ENCODE measurements at regions not wholly inside any gene's neighbourhood (a gene's known extent, or its start where the extent isn't known, plus 50 kb on each side); places are given as distances from the start of the nearest gene placed in this dataset.
"Not testable (repeated sequence)": the region's sequence is repeated elsewhere in the genome, so short reads cannot be mapped to it uniquely, and the experiment has no call there.

GRCh38 chr9:135391759-135392158 is 87.8 kb upstream of the PPP1R26 start:
- DNase-seq, result no peak

DNA sequence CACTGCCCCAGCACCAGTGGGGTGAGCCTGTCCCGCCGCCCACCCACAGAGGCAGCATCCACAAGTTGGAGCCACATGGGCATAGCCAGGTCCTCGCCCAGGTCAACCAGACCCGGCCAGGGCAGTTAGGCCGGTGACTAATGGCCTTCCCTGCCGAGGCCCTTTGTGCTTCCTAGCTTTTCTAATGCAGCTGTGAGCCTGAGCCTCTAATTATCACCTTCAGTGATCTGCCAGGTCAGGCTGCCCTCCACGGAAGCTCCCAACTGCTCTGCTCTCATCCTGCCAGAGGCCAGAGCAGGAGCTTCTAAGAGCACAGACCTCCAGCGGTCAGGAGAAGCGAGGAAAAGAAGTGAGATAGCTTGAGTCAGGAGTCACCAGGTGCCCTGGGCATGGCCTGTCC is 87.1 kb upstream of the PPP1R26 start:
- DNase-seq, result no peak

DNA sequence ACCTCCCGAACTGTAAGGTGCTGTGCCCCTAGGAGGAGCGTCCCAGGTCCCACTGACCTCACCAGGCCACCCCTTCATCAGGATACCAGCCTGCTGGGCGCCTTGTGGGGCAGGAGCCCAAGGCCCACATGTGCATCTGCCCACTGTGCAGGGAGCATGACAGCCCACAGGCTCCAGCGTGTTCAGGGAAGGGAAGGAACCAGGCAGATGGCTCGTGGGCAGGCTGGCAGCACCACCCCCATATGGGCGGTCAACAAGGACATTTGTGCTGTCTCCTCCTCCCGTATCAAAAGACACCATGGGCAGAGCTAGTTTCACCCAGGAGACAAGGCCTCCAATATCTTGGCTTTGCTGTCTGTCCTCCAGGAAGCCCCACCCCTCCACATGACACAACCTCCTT is 85.5 kb upstream of the PPP1R26 start:
- DNase-seq, result no peak

DNA sequence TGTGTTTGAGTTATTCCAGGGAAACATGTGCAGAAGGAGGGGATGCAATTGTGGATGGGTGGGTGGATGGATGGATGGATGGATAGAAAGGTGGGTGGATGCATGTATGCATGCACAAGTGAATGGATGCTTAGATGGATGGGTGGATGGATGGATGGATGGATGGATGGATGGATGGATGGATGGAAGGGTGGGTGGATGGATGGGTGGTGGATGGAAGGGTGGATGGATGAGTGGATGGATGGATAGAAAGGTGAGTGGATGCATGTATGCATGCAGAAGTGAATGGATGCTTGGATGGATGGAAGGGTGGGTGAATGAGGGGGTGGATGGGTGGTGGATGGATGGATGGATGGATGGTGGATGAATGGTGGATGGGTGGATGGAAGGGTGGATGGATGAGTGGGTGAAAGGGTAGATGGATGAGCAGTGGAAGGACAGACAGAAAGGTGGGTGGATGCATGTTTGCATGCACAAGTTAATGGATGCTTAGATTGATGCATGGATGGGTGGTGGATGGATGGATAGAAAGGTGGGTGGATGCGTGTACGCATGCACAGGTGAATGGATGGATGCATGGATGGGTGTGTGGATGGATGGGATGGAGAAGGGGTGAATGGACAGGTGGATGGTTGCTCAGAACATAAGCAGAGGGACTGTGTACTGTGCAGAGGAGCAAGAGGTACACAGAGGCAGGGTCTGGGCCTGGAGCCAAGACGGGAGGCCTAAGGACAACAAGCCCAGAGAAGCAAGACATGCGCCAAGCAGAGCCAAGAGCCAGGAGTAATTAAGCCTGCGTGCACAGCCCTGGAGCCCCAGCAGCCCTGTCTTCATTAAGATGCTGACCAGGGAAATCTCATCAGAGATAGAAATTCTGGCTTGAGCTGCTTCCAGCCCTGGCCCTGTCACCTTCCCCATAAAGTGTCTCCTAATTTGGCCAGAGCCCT is 84.6 kb upstream of the PPP1R26 start:
- DNase-seq, result no peak

DNA sequence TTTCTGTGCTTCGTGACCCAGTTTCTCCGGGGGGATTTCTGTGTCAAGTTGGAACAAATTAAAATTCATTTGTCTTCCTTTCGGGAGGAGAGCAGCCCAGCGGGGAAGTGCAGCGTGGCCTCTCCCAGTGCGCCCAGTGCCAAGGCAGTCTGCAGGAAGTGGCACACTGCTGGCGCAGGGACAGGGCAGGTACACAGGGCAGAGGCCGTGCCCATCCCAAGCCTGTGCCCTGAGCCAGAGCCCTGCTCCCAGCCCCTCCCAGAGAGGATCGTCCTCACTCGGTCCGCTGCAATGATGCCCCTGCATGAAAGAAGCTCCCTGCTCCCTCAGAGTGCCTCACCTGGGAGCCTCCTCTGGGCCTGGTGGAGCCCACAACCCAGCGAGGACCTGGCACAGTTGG is 82.4 kb upstream of the PPP1R26 start:
- DNase-seq, result no peak

GRCh38 chr9:135399000-135399649 is 80.5 kb upstream of the PPP1R26 start:
- DNase-seq, result no peak

- DNase-seq, result no peak
These were observed 79.1 kb upstream of the PPP1R26 start for GRCh38 chr9:135400496-135400895.

DNA sequence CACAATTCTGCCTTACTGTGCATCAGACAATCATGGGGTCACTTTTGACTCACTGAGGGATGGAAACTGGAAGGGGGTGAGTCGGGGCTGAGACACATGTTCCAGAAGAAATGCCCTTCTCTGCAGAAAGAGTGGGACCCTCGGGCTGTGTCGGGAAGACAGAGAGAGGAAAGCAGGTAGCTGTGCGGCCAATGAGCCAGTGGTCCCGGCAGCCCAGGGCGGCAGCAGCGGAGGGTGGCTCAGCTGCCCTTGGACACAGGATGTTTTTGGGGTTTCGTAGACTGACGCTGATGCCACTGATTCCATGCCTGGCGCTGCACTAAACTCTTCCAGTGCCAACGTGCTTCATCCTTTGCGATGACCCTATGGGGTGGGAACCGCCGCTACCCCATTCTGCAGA is 78.4 kb upstream of the PPP1R26 start:
- DNase-seq, result no peak

DNA sequence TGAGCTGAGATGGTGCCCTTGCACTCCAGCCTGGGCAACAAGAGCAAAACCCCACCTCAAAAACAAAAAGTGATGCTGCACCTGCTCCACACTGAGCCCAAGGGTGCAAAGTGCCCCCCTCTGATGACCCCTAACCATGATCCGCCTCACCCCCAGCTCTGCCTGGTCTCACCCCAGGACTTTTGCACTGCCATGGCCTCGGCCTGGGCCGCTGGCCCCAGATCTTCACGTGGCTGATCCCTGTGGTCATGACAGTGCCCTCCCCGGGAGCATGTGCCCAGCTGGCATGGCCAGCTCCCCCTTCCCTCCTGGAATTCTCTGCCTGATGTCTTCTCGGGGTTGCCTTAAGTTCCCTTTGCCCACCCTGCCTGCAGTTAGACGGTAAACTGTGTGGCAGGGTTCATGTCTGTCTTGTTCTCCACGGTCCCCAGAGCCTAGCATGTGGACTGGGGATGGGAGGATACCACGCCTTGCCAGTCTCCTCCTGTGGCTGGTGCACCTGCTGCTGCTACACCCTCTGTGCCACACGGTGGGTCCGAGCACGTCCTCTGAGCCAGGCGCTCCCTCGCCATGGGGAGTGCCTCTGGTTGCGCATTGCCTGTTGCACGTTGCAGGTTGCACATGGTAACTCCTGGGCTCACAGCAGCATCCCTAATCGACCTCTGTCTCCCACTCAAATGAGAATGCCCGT is 77.4 kb upstream of the PPP1R26 start:
- DNase-seq, result no peak

- no peak for DNase-seq
These were observed 76.6 kb upstream of the PPP1R26 start for GRCh38 chr9:135402739-135403695.

DNA sequence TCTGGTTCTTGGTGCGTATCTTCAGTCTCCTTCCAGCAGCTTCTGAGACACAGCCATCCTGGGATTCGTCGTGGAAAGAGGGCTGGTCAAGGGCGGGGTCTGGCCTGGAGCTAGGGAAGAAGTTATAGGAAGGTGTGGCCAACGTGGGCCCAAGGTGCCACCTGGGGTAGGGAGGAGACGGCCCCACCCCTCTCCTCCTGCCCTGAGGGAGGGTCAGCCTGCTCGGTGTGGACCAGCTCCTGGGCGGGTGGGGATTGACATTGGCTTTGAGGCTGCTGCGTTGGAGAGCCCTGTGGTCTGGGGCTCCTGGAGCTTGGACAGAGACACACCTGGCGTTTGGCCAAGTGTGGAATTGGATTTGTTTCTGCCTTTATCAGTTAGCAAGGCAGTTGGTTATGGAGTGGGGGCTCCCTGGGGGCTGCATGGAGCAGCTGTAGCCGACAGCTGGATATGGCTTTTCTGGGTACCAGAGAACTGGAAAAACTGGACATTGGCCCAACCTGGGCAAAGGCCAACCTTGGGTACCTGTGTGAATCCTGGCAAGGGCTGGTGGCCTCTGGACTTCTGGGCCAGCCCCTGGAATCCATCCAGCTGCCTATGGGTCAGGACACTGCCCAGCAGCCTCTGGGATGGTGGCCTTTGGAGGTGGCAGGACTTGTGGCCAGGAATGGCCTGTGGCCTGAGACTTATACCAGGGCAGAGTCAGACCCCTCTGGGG is 75.7 kb upstream of the PPP1R26 start:
- no peak for DNase-seq

DNA sequence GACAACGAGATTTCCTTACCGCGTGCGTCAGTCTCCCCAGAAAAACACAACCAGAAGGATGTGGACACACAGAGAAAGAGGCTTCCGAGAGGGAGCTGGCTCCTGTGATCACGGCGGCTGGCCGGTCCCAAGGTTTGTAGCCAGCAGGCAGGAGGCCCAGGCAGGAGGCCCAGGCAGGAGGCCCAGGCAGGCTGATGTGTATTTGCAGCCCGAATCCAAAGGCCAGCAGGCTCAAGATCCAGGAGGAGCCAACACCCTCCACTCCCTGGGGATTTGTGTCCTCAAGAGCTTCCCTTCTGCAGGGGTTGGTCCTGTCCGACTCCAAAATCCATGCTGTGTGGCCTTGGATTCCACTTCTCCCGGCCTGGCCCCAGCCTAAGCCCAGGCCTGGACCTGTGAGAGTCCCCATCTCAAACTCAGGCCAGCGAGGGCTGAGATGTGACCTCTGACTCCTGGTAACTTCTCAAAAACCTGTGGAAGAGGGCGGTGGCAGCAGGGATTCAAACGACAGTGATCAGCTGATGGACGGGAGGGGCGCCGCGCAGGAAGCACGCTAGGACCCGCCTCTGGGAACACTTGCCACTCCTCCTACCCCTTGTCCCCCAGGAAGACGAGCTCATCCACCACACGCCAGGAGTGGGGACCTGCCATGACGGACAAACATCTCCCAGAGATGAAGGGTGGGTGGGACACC is 75.0 kb upstream of the PPP1R26 start:
- DNase-seq, result no peak

GRCh38 chr9:135405145-135405464 is 74.5 kb upstream of the PPP1R26 start:
- not testable (repeated sequence) for DNase-seq

DNA sequence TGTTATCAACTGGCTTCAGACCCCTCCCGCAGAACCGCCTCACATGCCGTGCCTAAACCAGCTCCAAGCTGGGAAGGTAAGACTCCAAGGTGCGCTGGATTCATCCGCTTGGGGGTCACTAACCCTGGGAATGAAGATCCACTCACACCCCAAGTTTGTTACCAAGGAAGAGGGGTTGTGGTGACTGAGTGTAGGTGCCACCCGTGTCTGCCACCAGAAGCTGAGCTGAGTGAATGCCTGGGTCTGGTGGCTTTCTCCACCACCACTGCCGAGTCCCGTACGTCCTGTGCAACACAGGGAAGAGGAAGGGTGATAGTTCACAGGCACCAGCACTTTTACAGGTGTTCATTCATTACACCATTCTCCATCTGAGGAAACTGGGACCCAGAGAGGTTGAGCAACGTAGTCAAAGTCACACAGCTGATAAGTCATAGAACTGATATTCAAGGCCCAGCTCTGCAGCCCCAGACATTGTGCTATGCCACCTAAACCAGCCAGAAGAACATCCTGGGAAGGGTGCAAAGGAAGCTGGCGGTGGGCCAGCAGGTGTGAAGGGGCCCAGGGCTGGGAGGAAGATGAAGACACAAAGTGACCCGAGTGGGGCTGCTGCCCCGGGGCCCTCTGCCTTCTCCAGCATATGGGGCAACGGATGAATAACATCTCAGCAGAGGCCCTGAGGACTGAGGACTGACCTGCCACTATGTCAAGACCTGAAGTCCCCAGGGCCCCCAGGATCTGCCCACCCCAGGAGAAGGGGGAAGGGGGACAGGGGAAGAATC is 70.9 kb upstream of the PPP1R26 start:
- no peak for DNase-seq

DNA sequence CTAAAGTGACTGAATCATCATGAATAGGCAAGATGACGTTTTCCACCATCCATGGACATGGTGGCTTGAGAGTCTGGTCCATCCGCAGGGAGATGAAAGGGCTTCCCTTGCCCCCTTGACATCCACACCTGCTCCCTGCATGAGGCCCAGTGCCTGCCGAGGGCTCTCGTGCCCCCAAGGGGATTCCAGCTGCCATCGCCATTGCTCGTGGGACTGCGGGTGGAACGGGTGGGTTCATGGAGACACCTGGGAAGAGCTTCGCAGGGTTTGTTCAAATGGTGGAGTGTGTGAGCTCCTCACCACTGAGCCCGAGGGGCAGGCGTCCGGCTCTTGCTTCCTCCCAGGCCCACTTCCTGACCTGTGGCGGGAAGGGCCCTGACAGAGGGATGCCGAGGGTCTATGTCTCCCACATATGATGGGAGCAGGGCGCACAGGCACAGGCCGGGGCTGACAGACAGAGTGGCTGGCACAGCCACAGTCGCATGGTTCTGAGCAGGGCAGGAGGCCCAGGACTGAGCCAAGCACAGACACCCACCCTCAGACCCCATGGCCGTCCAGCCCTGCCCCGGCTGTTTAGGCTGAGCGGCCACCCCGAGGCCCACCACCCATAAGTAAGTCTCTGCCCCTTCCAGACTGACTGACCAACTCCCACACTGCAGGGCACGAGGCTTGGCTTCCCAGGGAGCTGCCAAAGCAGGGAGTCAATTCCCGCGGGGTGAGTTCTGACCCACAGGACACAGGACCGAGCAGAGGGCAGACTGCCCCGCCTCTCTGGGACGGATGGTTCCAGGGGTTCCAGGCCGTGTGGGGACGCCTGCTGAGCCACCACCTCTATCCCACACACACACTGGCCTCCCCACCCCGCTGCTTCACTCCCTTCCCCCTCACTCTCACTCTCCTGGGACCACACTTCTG is 70.0 kb upstream of the PPP1R26 start:
- no peak for DNase-seq

DNA sequence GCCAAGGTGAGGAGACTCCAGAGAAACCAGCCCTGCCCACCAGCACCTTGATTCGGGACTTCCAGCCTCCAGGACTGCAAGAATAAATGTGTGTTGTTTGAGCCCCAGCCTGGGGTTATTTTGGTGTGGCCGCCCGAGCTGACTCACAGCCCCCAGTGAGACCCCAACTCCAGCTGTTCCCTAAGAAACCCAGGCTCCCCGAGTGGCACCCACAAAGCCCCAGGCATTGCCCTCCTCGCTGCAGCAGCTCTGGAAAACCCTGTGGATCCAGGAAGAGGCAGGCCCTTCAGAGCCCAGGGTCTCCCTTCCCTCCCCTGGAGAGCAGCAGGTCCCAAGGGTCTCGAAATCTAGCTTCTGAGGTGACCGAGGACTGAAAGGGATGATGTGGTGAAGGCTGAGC is 69.2 kb upstream of the PPP1R26 start:
- DNase-seq, result no peak

DNA sequence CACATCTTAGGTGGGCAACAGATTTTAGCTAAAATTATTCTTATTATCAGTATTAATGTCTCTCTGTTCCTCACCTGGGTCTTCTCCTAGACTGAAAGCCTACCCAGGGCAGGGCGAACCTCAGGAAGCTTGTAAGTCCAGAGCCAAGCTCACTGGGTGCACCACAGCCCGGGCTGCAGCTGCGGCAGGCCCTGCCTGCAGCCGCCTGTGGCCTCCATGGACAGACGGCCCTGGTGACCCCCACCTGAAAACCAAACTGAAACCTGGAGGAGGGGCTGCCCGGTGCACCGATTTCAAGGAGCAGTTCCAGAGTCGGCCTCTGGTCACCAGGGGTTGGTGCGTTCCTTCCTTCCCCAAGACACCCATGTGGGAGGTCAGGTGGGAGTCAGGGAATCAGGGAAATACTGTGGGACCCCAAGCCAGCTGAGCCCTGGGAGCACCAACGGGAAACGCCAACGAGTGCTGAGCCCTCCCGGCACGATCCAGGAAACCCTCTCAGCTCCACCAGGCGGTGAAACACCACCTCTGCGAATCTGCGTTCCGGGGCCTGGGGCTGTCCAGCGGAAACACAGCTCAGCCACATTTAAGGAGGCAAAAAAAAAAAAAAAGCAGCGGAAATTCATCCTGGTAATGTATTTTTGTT is 68.6 kb upstream of the PPP1R26 start:
- DNase-seq, result no peak

- not testable (repeated sequence) for DNase-seq
These were observed 68.0 kb upstream of the PPP1R26 start for GRCh38 chr9:135411605-135412004.

Data from activated naive CD4-positive, alpha-beta T cell treated with anti-CD3 and anti-CD28 coated beads, Interleukin-2, amount 50 U/mL, for 16 hours (primary cell).